ENCODE measurements at regions not wholly inside any gene's neighbourhood (a gene's known extent, or its start where the extent isn't known, plus 50 kb on each side); places are given as distances from the start of the nearest gene placed in this dataset.

- no peak overlapping the region for H3K4ac ChIP-seq (replicated peaks; ENCODE audit: insufficient read length, low read depth, low read length)
These were observed 296.0 kb upstream of the KIAA1217 start for GRCh38 chr10:23912884-23913404.

More at GRCh38 chr10:23912884-23913404, 296.0 kb upstream of the KIAA1217 start:
- H4K91ac ChIP-seq (replicated peaks; ENCODE audit: insufficient read length, low read length), result no peak overlapping the region
- no peak overlapping the region for H2AK5ac ChIP-seq (ENCODE audit: low read depth, low read length)
- H3K14ac ChIP-seq (ENCODE audit: insufficient read length), result no peak overlapping the region
- no peaks in the 10 kb centered on the region for H3K23me2 ChIP-seq (ENCODE audit: low read depth, low read length)
- H2BK120ac ChIP-seq (replicated peaks; ENCODE audit: low read depth, low read length), result no peak overlapping the region
- H3K9me3 ChIP-seq (ENCODE audit: insufficient read depth in 2 of 2, low read depth in 1 of 2, low read length in 1 of 2), result no peaks in the 10 kb centered on the region
- no peak overlapping the region for H3K27ac ChIP-seq (ENCODE audit: low read depth, low read length)
- H2AFZ ChIP-seq (ENCODE audit: low read length), result no peak overlapping the region
- no peak for FAIRE-seq
- no peaks in the 10 kb centered on the region for H3K79me1 ChIP-seq (ENCODE audit: low read depth, low read length)
- DNase-seq (ENCODE audit: low read depth in 1 of 2, low spot score in 2 of 2), result no peak
- no peak overlapping the region for H3K18ac ChIP-seq (ENCODE audit: extremely low read depth, low read length)
- H2BK15ac ChIP-seq (ENCODE audit: low read length), result no peak overlapping the region
- H4K8ac ChIP-seq (ENCODE audit: extremely low read depth, insufficient read depth, low read length), result no peak overlapping the region
- H3K4me1 ChIP-seq (replicated peaks in 1 of 4; ENCODE audit: control insufficient read depth in 3 of 4, insufficient read depth in 4 of 4, low read length in 3 of 4), result no peaks in the 10 kb centered on the region
- no peak overlapping the region for H3K23ac ChIP-seq (ENCODE audit: insufficient read length)
- no peaks in the 10 kb centered on the region for H4K20me1 ChIP-seq (replicated peaks in 1 of 2; ENCODE audit: control insufficient read depth in 1 of 2, insufficient read depth in 2 of 2, low read length in 2 of 2)
- no peak overlapping the region for H4K5ac ChIP-seq (ENCODE audit: insufficient read length, low read depth, low read length)
- H2BK12ac ChIP-seq (ENCODE audit: low read depth, low read length), result peak overlapping the region; percentile 35; the same call in 1 of the 2 replicates
- WGBS, 2 experiments (ENCODE audit: extremely low coverage in 1 of 2, insufficient coverage in 1 of 2, insufficient read length in 1 of 2, insufficient replicate concordance in 2 of 2, low coverage in 1 of 2, low lambda C conversion rate in 2 of 2, missing lambda C conversion rate in 1 of 2), result 85% methylated on average over 6 of the region's 6 CpGs; no CpG with 5 or more reads in 1 of the 2 experiments
- H3K4me2 ChIP-seq (ENCODE audit: insufficient read depth in 1 of 2, low read depth in 2 of 2, low read length in 2 of 2), result no peak overlapping the region
- H3K4me3 ChIP-seq (ENCODE audit: extremely low read depth in 1 of 4, insufficient read depth in 2 of 4, low read depth in 3 of 4, low read length in 4 of 4), result no peak overlapping the region
- H3K36me3 ChIP-seq (ENCODE audit: control insufficient read depth in 2 of 4, insufficient read depth in 4 of 4, low read length in 3 of 4), result no peaks in the 10 kb centered on the region
- ChIA-PET POLR2A (ENCODE audit: partially characterized antibody) (no interaction called here), CTCF (ENCODE audit: partially characterized antibody) (interaction anchor here (1.1 kb wide), 1 partner anchor 283 kb away, joined by 3 read pairs; no protein-coding TSS in a partner anchor)
- no peak overlapping the region for H3K9ac ChIP-seq (replicated peaks in 1 of 4; ENCODE audit: extremely low read depth in 1 of 4, low read depth in 3 of 4, low read length in 3 of 4)
- no peak overlapping the region for H2BK20ac ChIP-seq (ENCODE audit: low read length)
- H2BK5ac ChIP-seq (ENCODE audit: low read depth, low read length), result no peak overlapping the region
- no peaks in the 10 kb centered on the region for H3K27me3 ChIP-seq (replicated peaks in 1 of 4; ENCODE audit: control insufficient read depth in 3 of 4, extremely low read depth in 1 of 4, insufficient read depth in 3 of 4, low read length in 3 of 4)
- H3K79me2 ChIP-seq (ENCODE audit: control insufficient read depth in 1 of 2, insufficient read depth in 2 of 2, low read length in 2 of 2), result no peaks in the 10 kb centered on the region
- TF ChIP-seq TCF12 (IDR thresholded peaks at IDR 0.05; ENCODE audit: low read depth, low read length), result no peak
- TF ChIP-seq ASH2L (IDR thresholded peaks at IDR 0.05; ENCODE audit: low read length), result no peak
- TF ChIP-seq SP1 (IDR thresholded peaks at IDR 0.05; ENCODE audit: low read depth, low read length), result no peak
- TF ChIP-seq HDAC2 (IDR thresholded peaks at IDR 0.05; ENCODE audit: borderline replicate concordance in 1 of 2, low read depth in 2 of 2, low read length in 2 of 2), result no peak
- no peak for TF ChIP-seq GTF2F1 (IDR thresholded peaks at IDR 0.05; ENCODE audit: borderline replicate concordance, low read depth, low read length)
- TF ChIP-seq POLR2A (IDR thresholded peaks at IDR 0.05; ENCODE audit: control extremely low read depth in 1 of 2, low read depth in 2 of 2, low read length in 2 of 2), result no peak
- TF ChIP-seq ZNF274 (IDR thresholded peaks at IDR 0.05; ENCODE audit: borderline replicate concordance, extremely low read depth, low read length), result no peak
- no peak for TF ChIP-seq TAF1 (IDR thresholded peaks at IDR 0.05; ENCODE audit: low read depth, low read length)
- no peak for TF ChIP-seq PHF8 (conservative IDR thresholded peaks at IDR 0.05; ENCODE audit: low read depth, low read length)
- TF ChIP-seq ATF3 (IDR thresholded peaks at IDR 0.05; ENCODE audit: insufficient read depth, low read depth, low read length), result no peak
- TF ChIP-seq SP4 (IDR thresholded peaks at IDR 0.05; ENCODE audit: low read length), result no peak
- TF ChIP-seq, protein P1, sequence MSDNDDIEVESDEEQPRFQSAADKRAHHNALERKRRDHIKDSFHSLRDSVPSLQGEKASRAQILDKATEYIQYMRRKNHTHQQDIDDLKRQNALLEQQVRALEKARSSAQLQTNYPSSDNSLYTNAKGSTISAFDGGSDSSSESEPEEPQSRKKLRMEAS (IDR thresholded peaks at IDR 0.05), result no peak
- no peak for TF ChIP-seq EZH2 (IDR thresholded peaks at IDR 0.05; ENCODE audit: low read depth, low read length, severe bottlenecking)
- TF ChIP-seq RAD21 (IDR thresholded peaks at IDR 0.05 in 1 of 2, conservative IDR thresholded peaks at IDR 0.05 in 1 of 2; ENCODE audit: low read depth in 2 of 2, low read length in 2 of 2), result no peak
- H3K56ac ChIP-seq (replicated peaks; ENCODE audit: insufficient read length, low read depth, low read length), result no peak overlapping the region
